ENCODE measurements at regions not wholly inside any gene's neighbourhood (a gene's known extent, or its start where the extent isn't known, plus 50 kb on each side); places are given as distances from the start of the nearest gene placed in this dataset.

DNA sequence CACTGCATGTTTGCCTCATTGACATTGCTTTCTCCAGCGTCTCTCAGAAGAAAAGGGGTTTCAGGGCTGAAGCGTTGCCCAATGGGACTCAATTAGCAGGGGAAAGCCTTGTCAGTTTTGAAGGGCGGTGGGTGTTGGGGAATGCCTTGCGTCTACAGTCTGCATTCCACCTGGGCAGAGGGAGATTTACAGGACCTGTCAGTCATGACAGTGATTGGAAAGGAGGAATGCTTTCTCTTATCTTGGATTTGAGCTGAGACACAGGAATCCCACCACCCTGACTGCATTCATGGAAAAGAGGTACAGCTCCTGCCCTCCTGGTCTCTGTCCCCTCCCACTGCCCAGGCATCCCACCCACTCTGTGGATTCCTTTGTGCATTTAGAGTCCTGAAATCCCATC, 123.9 kb downstream of the ACKR3 start:
- no peak for DNase-seq

DNA sequence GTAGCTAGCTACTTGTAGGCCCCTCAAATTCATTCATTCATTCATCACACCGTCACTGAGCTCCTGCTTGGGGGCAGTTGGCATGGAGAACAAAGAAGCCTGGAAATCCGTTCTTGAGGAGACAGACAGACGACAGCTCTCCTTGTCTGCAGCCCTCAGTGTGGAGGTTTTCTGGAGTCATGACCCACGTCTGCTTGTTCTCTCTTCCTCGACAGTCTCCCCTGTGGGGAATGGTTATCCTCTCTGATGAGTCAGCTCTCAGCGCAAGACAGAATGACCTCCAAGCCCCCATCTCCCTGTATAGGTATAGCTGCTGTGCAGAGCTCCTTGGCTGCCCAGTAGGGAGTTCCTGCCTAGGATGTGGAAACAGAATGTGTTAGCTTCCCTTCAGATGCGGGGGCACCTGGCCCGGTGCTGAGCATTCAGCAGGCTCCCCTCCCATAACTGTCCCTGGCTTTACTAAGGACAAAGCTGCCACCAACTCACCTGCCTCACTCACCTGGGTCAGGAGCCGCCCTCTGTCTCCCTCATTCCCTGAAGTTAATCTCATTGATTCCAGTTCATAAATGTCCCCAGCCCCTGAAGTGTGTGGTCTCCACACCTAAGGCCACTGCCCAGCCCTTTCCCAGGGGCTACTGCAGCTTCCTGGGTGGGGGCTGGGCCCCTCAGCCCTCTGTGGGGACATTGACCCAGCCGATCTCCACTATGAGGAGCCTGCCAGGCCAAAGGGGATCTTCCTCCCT, 124.7 kb downstream of the ACKR3 start:
- DNase-seq: peak; percentile 28

DNA sequence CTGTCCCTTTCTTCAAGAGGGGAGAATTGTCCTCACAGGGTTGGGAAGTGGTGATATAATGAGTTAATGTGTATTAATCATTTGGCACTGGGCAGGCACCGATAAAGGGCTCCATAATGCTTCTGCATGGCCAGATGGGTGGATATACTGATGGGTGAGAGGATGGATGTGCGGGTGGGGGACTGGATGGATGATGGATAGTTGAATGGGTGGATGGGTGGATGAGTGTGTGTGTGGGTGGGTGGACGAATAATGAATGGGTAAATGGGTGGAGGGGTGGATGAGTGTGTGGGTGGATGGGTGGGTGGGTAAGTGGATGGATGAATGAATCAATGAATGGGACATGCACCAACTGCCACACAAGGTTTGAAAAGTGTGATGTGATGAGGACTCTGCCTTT, 127.2 kb downstream of the ACKR3 start:
- DNase-seq: no peak

DNA sequence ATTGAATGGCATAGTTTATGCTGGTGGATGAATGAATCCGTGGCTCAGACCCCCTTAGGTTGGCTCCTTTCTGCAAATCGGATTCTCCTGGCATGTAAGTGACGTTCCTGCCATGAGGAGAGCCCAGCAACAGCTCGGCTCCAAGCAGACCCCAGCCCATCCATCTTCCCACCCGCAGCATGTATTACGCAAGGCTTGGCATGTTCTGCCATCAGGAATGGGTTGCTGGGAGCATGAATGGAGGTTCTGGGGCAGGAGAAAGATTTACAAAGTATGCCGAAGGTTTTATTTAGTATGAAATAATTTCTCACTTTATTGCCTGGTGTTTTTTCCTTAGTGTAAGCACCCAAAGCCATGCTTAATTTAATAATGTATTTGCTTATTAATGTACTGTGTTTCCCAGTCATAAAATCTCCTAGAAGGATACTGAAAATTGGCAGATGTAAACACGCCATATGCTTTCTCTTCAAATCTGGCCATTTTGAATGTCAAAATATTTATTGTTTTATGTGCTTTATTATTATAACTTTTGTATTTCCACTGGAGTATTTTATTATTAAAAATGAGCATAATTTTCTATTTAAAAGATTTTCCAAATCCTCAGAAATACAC, 128.5 kb downstream of the ACKR3 start:
- DNase-seq: no peak

GRCh38 chr2:236700703-236701102, 131.1 kb downstream of the ACKR3 start:
- DNase-seq: no peak

- no peak for DNase-seq
These were observed 133.2 kb downstream of the ACKR3 start for GRCh38 chr2:236702657-236703372.

DNA sequence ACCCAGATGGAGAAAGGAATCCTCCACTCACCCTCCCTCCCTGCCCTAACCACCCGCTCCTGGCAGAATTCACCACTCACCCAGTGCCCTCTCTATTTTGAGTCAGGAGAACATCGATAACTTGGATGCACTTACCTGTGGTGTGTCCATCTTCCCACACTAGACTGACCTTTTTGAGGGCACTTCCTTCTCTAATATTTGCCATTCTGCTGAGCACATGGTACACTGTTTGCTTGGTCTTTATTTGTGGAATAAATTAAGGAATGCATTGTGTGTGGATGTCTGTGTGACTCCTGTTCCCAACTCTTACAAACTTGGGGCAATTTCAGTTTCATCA, 133.7 kb downstream of the ACKR3 start:
- DNase-seq: no peak

GRCh38 chr2:236703906-236704305, 134.3 kb downstream of the ACKR3 start:
- no peak for DNase-seq

GRCh38 chr2:236704887-236705286, 135.3 kb downstream of the ACKR3 start:
- DNase-seq: no peak

- peak; percentile 53 for DNase-seq
These were observed 135.9 kb downstream of the ACKR3 start for GRCh38 chr2:236705295-236706105.

- DNase-seq: peak; percentile 48
These were observed 136.7 kb downstream of the ACKR3 start for GRCh38 chr2:236706288-236706687.

GRCh38 chr2:236706803-236707202, 137.2 kb downstream of the ACKR3 start:
- no peak for DNase-seq

- DNase-seq: no peak
These were observed 141.8 kb downstream of the ACKR3 start for GRCh38 chr2:236711440-236711839.

GRCh38 chr2:236712304-236712703, 142.7 kb downstream of the ACKR3 start:
- DNase-seq: no peak

DNA sequence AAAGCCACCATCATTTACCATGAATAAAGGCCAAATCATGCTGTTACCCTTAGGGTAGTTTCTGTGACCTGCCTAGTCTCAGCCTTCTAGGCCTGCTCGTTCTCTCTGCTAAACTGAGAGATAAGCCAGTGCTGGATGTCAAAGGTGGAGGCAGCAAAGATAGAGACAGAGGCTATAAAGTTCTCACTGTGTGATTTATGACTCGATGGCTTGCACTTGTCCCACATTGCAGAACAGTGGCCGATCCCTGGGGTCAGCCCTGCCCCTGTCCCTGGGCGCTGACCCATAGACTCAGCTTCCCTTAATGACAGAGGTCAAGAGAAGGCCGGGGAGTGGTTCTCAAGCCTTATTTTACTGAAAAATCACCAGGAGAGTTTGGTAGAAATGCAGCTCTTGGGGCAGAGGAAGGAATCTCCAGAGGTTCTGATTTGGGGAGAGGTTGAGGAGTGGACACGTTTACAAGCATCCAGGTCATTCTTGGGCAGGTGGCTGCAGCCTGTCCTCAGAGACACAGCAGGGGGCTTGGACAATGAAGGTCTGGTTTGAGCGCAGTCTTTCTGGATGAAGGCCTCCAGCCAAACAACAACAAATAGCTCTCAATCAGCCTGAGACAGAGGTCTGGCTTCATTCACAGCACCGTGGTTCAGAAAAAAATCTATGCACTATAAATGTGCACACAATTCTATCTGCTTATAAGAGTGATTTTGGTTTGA, 143.5 kb downstream of the ACKR3 start:
- no peak for DNase-seq

DNA sequence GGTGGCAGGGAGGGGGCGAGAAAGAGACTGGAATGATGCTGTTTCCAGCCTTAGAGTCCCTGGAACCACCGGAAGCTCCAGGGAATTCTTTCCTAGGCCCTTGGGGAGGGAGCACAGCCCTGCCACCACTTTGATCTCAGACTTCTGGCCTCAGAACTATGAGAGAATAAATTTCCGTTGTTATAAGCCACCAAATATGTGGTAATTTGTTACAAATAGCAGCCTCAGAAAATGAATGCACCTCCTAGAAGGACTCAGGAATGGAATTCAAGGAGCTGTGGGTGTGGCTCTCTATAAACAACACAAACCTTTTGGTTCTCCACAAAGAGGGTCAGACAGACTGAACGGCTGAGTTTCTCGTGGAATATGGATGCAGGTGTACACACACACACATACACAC, 144.5 kb downstream of the ACKR3 start:
- no peak for DNase-seq

DNA sequence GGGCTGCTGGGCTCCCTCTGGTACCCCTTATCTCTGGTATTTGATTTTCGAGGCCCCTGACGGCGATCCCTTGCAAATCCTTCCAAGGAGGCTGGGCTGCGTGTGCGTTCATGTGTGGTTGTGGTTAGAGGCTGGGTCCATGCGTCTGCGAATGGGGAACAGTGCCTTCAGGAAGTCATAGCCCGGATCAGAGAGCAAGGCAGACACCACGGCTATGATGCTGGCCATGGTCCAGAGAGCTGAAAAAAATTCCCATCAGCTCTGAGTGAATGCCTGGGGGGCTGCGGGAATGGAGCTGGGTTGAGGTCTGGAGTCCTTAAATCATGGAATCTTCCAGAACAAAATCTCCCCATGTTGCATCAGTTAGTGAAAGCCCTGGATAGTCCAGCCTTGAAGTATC, 145.5 kb downstream of the ACKR3 start:
- DNase-seq: no peak

DNA sequence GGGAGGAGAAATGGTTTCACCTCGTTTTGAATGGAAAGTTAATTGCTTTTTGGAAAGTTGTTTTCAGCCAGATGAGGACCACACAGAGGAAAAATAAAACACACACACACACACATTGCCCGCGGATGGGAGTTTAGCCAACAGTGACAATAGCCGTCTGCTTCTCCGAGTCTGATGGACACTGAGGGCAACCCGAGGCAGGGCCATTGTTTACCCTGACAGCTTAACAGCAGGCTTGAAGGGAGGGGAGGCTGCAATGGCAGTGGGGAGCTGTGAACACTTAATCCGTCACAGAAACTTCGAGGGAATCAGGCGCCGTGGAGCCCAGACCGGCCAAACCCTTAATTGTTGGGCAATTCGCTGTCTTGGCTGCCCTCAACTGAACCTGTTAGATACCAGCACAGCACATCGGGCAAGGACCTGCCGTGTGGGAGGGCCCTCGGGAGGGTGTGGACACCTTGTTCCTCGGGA, 145.9 kb downstream of the ACKR3 start:
- no peak for DNase-seq

DNA sequence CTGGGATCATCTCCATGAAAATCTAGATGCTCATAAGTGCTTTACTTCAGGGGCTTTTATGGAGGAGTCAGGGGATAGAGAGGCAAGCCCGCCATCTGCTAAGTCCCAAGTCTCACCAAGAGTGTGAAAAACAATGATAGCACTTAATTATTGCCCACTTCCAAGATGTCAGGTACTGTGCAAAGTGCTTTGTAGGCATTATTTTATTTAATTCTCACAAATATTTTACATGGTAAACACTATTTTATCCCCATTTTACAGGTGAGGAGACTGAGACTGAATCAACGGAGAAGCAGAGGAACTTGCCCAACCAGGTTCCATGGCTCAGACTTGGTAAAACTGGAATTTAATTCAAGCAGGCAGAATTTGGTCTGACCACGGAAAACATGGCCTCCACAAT, 147.5 kb downstream of the ACKR3 start:
- no peak for DNase-seq

DNA sequence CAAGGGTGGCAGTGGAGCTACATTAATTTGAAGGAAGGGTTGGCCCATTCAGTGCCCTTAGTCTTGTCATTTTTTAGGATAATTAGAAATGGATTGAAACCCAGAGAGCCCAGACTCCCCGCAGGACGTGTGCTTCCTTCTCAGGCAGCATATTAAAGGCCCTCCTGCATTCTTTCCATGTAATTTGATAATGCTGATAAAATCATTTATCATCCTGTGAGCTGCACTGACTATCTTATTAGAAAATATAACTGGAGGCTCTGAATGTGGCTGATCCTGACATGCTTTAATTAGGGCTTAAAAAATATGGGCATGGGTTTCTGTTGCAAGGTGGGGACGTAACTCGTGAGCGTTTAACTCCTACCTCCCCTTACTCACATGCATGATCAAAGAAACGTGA, 148.1 kb downstream of the ACKR3 start:
- no peak for DNase-seq

GRCh38 chr2:236718207-236718992, 148.8 kb downstream of the ACKR3 start:
- no peak for DNase-seq

DNA sequence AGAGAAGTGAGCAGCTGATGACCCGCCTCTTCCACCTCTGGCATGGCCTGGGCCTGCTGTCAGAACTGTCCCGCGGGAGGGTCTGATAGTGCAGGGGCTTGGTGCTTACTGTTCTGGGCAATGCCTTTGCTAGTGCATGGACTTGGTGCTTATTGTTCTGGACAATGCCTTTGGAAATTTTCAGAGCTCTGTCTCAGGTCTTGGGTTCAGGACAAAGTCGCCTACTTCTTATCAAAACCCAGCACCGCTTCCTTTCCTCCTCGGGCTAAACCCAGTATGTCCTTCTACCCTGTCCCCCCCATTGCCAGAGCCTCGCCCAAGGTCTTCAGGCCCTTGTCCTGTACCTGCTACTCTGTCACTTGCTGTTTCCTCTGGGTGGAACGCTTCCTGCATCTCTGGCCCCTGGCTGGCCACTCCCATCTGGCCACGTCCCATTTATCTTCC, 149.6 kb downstream of the ACKR3 start:
- DNase-seq: no peak

Measured in activated effector memory CD4-positive, alpha-beta T cell treated with anti-CD3 and anti-CD28 coated beads, Interleukin-2, amount 50 U/mL, for 16 hours (primary cell).